Lower leg skin (tissue), 3 donors: ENCODE measurements at regions not wholly inside any gene's neighbourhood (a gene's known extent, or its start where the extent isn't known, plus 50 kb on each side); places are given as distances from the start of the nearest gene placed in this dataset.

Experiments used
- CTCF ChIP-seq, 3 donors: fragments of 450-650 bp; IDR thresholded peaks; one replicate each; pipeline ENCODE4 v1.5.1; 2016; ENCODE audit warnings: antibody characterized with exemption in 3 of 3, mild to moderate bottlenecking in 3 of 3, moderate library complexity in 2 of 3
- POLR2A ChIP-seq, 2 donors: fragments of 450-650 bp; IDR thresholded peaks; one replicate each; pipeline ENCODE4 v1.6.1; 2016 to 2017; ENCODE audit warnings: antibody characterized with exemption in 2 of 2, mild to moderate bottlenecking in 1 of 2, moderate library complexity in 1 of 2

GRCh38 chr6:163748036-163748435 is 333.5 kb downstream of the QKI start:
- TF ChIP-seq CTCF (IDR thresholded peaks at IDR 0.05), result no peak
- TF ChIP-seq POLR2A (IDR thresholded peaks at IDR 0.05), result no peak
